Stimulated activated CD8-positive, alpha-beta memory T cell treated with anti-CD3 and anti-CD28 coated beads, Interleukin-7, amount 100 ng/mL, for 1 hour (primary cell): ENCODE measurements at regions not wholly inside any gene's neighbourhood (a gene's known extent, or its start where the extent isn't known, plus 50 kb on each side); places are given as distances from the start of the nearest gene placed in this dataset.
"Not testable (repeated sequence)": the region's sequence is repeated elsewhere in the genome, so short reads cannot be mapped to it uniquely, and the experiment has no call there.

Experiments
- DNase-seq, 2 donors: peaks; one replicate each; pipeline ENCODE4 v3.0.0-alpha.2; 2020; ENCODE audit warnings: low read depth in 2 of 2

- DNase-seq = no peak
These were observed 168.2 kb downstream of the TBC1D2B start for GRCh38 chr15:77909182-77909940.

GRCh38 chr15:77908752-77909111 lies 168.8 kb downstream of the TBC1D2B start:
- not testable (repeated sequence) for DNase-seq

GRCh38 chr15:77907824-77908751 lies 169.4 kb downstream of the TBC1D2B start:
- no peak for DNase-seq

- not testable (repeated sequence) for DNase-seq
These were observed 171.2 kb downstream of the TBC1D2B start for GRCh38 chr15:77906062-77906990.

GRCh38 chr15:77905301-77905920 lies 172.1 kb downstream of the TBC1D2B start:
- no peak for DNase-seq

GRCh38 chr15:77904901-77905300 lies 172.6 kb downstream of the TBC1D2B start:
- no peak for DNase-seq

- DNase-seq = no peak
These were observed 173.1 kb downstream of the TBC1D2B start for GRCh38 chr15:77904436-77904821.

GRCh38 chr15:77903761-77904435 lies 173.6 kb downstream of the TBC1D2B start:
- DNase-seq = not testable (repeated sequence)

GRCh38 chr15:77902921-77903760 lies 174.4 kb downstream of the TBC1D2B start:
- DNase-seq = not testable (repeated sequence)

- DNase-seq = no peak
These were observed 175.4 kb downstream of the TBC1D2B start for GRCh38 chr15:77901921-77902750.

- no peak for DNase-seq
These were observed 176.1 kb downstream of the TBC1D2B start for GRCh38 chr15:77901251-77901881.

GRCh38 chr15:77900331-77900963 lies 177.1 kb downstream of the TBC1D2B start:
- not testable (repeated sequence) for DNase-seq

GRCh38 chr15:77899776-77900175 lies 177.7 kb downstream of the TBC1D2B start:
- DNase-seq = not testable (repeated sequence)

- DNase-seq = no peak
These were observed 178.4 kb downstream of the TBC1D2B start for GRCh38 chr15:77898811-77899730.

- DNase-seq = no peak
These were observed 179.6 kb downstream of the TBC1D2B start for GRCh38 chr15:77897896-77898406.

- DNase-seq = not testable (repeated sequence)
These were observed 180.2 kb downstream of the TBC1D2B start for GRCh38 chr15:77897113-77897895.
